ENCODE measurements at regions not wholly inside any gene's neighbourhood (a gene's known extent, or its start where the extent isn't known, plus 50 kb on each side); places are given as distances from the start of the nearest gene placed in this dataset.

- intact Hi-C loops (cut with DNase I): no loop called here
- DNase-seq: no peak
Observed at GRCh38 chr9:129420721-129421120, 200.2 kb downstream of the C9orf50 start.

GRCh38 chr9:129419382-129419899, 201.5 kb downstream of the C9orf50 start:
- intact Hi-C loops (cut with DNase I): no loop called here
- DNase-seq: no peak
- H3K4me1 ChIP-seq: peaks cover 0 to 15% (median 13%) of the 10 kb centered on the region in 4 donors
- H3K27me3 ChIP-seq: no peaks in the 10 kb centered on the region
- no peaks in the 10 kb centered on the region for H3K9me3 ChIP-seq
- no peak overlapping the region for H3K4me3 ChIP-seq
- 80 to 87% methylated on average over 7 of the region's 7 CpGs for WGBS, 2 donors
- no peak for TF ChIP-seq EP300 (IDR thresholded peaks at IDR 0.05)
- TF ChIP-seq POLR2A (IDR thresholded peaks at IDR 0.05): no peak
- no peak for TF ChIP-seq CTCF (IDR thresholded peaks at IDR 0.05)
- TF ChIP-seq POLR2AphosphoS5 (IDR thresholded peaks at IDR 0.05): no peak
- no peaks in the 10 kb centered on the region for H3K36me3 ChIP-seq
- peak overlapping the region in 3 of 4 donors; percentile 3 to 47 (median 41) for H3K27ac ChIP-seq

More at GRCh38 chr9:129420721-129421120, 200.2 kb downstream of the C9orf50 start:
- Histone ChIP-seq H3K4me3 (no peak overlapping the region), H3K27ac (no peak overlapping the region), H3K9me3 (no peaks in the 10 kb centered on the region), H3K36me3 (no peaks in the 10 kb centered on the region), H3K27me3 (no peaks in the 10 kb centered on the region), H3K4me1 (peaks cover 0 to 9% (median 5%) of the 10 kb centered on the region in 4 donors)
- WGBS, 2 donors: 86 to 89% methylated on average over 10 of the region's 10 CpGs
- TF ChIP-seq CTCF (IDR thresholded peaks at IDR 0.05) (no peak), POLR2A (IDR thresholded peaks at IDR 0.05) (no peak), EP300 (IDR thresholded peaks at IDR 0.05) (no peak), POLR2AphosphoS5 (IDR thresholded peaks at IDR 0.05) (no peak)

GRCh38 chr9:129418451-129418850, 202.4 kb downstream of the C9orf50 start:
- no peak for TF ChIP-seq POLR2AphosphoS5 (IDR thresholded peaks at IDR 0.05)
- no peak for TF ChIP-seq POLR2A (IDR thresholded peaks at IDR 0.05)
- no peak for TF ChIP-seq CTCF (IDR thresholded peaks at IDR 0.05)
- no peak for TF ChIP-seq EP300 (IDR thresholded peaks at IDR 0.05)
- Histone ChIP-seq H3K27ac (no peak overlapping the region), H3K4me1 (peaks cover 0 to 22% (median 20%) of the 10 kb centered on the region in 4 donors), H3K27me3 (no peaks in the 10 kb centered on the region), H3K9me3 (no peaks in the 10 kb centered on the region), H3K4me3 (no peak overlapping the region), H3K36me3 (no peaks in the 10 kb centered on the region)
- DNase-seq: no peak
- WGBS, 2 donors: 84 to 89% methylated on average over 4 of the region's 4 CpGs
- intact Hi-C loops (cut with DNase I): no loop called here

GRCh38 chr9:129416821-129417539, 203.9 kb downstream of the C9orf50 start:
- Histone ChIP-seq H3K4me3 (no peak overlapping the region), H3K4me1 (peaks cover 0 to 34% (median 30%) of the 10 kb centered on the region in 4 donors), H3K27ac (peak overlapping the region in 2 of 4 donors; percentile 14 to 100), H3K9me3 (no peaks in the 10 kb centered on the region), H3K36me3 (no peaks in the 10 kb centered on the region), H3K27me3 (no peaks in the 10 kb centered on the region)
- no peak for TF ChIP-seq EP300 (IDR thresholded peaks at IDR 0.05)
- no peak for TF ChIP-seq POLR2AphosphoS5 (IDR thresholded peaks at IDR 0.05)
- TF ChIP-seq CTCF (IDR thresholded peaks at IDR 0.05): no peak
- no peak for TF ChIP-seq POLR2A (IDR thresholded peaks at IDR 0.05)
- DNase-seq: no peak
- 61 to 63% methylated on average over 12 of the region's 12 CpGs for WGBS, 2 donors
- intact Hi-C loops (cut with DNase I): no loop called here
